Fibroblast of skin of back (primary cell): ENCODE measurements at regions not wholly inside any gene's neighbourhood (a gene's known extent, or its start where the extent isn't known, plus 50 kb on each side); places are given as distances from the start of the nearest gene placed in this dataset.

Source experiments
- DNase-seq: peaks from one replicate; pipeline ENCODE4 v3.0.0-alpha.2; 2013

GRCh38 chr4:41859087-41859486 lies 76.1 kb upstream of the TMEM33 start:
- DNase-seq = no peak

- no peak for DNase-seq
Observed at GRCh38 chr4:41857226-41857641, 78.0 kb upstream of the TMEM33 start.

GRCh38 chr4:41856797-41857196 lies 78.4 kb upstream of the TMEM33 start:
- DNase-seq = no peak

DNA sequence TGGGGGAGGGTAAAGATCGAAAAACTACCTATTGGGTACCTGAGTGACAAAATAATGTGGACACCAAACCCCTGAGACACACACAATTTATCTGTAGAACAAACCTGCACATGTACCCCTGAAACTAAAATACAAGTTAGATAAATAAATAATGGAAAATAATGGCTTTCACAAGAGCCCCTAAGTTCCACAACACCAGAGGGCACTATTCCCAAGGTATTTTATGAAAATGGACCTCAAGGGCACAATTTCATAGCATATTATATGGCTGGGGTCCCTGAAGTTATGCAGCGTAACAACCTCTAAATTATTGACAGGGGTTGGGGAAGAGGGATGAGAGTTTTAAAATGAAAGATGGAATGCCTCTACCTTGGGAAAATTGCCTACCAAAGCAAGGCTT lies 81.3 kb upstream of the TMEM33 start:
- no peak for DNase-seq

- DNase-seq = no peak
Observed at GRCh38 chr4:41852229-41852628, 83.0 kb upstream of the TMEM33 start.

DNA sequence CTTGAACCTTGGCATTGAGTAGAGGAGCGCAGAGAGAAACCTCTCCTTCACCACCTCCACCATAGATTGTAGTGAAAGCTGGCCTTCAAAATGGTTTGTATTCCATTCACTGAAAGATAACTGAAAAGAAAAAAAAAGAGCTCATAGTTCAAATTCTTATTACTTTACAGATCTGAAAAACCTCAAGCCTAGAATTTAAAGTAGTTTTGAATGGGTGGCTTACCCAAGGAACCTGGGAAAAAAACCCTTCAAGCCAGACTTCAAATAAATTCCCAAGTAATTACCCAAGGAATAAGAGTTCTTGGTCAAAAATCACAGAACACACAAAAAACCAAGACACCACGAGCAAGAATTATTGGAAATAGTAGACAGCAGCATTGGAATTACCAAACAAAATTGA lies 83.6 kb upstream of the TMEM33 start:
- no peak for DNase-seq

DNA sequence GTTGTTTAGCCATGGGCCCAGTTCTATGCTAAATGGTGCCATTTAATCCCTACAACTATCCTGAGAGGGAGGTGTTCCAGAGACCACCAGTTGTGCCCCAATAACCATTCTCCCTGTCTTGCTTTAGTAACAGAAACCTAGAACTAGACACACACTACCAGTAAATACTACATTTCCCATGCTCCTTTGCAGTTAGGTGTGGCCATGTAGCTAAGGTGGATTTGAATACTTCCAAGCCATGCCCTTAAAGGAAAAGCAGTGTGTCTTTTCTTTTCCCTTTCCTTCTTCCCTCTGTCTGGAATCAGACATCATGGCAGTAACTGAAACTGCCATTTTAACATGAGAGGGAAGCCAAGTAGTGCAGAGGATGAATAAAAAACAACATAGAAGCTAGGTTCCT lies 90.9 kb upstream of the TMEM33 start:
- no peak for DNase-seq

DNA sequence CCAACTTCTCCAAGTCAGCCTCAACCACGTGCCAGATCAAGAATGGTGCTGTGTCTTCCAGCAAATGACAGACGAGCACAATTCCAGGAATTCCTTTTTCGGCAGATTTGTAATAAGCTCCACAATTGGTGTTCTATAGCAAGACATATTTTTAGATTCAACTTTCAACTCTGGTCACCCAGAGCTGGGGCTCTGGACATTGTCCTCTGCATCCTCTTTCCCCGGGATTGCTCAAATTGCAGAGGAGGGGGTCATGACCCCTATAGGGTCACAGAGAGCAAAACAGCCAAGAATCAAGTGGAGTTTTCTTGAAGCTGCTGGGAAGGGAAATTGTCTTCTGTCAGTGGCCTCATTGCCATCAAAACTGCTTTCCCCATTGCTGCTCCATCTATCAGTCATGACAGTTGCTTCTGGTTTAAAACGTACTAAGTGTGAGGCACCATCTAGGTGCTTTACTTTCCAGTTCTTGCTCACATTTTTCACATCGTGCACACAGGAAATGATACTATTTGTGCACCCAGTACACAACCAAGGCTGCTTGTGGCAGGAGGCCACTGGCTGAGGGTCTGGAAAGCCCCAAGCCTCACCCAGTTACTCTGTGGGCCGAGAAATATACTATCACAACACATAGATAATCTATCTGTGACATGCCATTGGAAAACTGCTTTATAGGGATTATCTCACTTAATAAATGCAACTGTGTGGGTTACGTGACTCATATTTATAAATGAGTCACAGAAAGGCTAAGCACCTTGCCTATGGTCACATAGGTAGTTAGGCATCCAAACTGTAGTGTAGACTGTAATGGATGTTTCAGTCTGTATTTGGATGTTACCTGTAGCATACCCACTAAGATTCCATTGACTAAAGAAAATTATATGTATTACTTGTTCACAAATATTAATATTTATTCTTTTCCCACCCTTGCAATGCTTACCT lies 91.7 kb upstream of the PHOX2B start:
- no peak for DNase-seq

- no peak for DNase-seq
Observed at GRCh38 chr4:41838590-41838989, 90.1 kb upstream of the PHOX2B start.

DNA sequence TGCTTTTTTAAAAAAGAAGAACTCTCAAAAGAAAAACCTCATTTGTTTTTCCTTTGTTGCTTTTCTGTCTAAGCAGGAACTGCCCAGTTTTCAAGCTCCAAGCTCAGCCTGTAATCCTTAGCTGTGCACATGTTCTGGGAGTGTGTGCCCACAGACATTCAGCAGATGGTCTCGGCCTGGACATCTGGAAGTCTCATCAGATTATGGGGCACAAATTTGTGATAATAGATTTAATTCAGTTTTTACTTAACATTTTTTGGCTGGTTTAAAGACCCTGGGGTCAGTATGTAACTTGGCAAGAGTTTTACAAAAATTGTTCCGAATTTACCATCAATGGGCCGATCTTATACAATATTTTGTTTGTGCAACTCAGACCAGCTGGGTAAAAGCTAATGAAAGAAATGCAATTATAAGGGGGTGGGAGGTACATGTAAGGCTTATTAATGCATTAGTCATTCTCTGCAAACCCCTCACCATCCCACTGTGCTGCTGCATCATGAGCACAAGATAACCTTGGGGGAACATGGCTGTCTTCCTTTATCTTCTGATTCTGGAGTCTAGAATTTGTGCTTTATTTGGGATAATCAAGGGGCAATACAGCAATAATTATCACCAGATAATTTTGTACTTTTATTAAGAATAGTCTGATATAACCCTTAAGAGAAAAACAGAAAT lies 86.9 kb upstream of the PHOX2B start:
- no peak for DNase-seq

DNA sequence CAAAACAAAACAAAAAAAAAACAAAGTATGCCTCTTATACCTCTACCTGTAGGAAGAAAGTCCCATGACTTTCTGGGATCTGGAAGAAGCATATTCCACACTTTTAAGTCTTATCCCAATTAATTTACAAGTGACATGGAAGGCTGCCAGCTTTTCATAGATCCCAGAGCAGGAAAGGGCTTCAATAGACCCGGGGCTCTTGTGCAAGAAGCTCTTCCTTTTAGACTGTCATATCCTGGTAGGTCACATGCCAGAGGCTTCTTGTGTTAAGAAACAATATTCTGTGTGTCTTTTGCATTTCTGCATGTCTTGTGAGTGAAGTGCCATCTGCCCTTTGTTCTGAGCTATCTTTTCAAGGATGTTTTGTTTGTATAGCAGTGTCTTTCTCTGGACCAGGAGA lies 84.4 kb upstream of the PHOX2B start:
- no peak for DNase-seq

GRCh38 chr4:41822325-41822724 lies 73.8 kb upstream of the PHOX2B start:
- DNase-seq = no peak

GRCh38 chr4:41820473-41820872 lies 71.9 kb upstream of the PHOX2B start:
- DNase-seq = no peak

DNA sequence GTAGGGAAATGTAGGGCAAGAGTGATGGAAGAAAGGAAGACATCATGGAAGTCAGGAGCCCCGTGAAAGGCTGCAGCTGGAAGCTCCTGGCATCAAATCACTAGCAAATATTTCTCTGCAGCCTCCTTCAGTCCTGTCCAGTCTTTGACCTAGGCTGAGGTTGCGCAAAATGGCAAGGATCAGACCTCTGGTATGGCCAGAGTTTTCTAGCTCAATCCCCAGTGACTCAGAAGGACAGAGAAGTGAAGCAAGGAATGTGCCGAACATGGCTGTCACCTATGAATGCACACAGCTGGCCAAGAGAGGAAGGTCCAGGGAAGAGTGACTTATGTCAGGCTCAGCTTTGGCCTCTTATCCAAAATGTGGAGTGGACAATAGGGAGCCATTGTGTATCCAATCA lies 71.1 kb upstream of the PHOX2B start:
- no peak for DNase-seq

GRCh38 chr4:41815473-41815872 lies 66.9 kb upstream of the PHOX2B start:
- DNase-seq = no peak

GRCh38 chr4:41814565-41814964 lies 66.0 kb upstream of the PHOX2B start:
- DNase-seq = peak; percentile 7

DNA sequence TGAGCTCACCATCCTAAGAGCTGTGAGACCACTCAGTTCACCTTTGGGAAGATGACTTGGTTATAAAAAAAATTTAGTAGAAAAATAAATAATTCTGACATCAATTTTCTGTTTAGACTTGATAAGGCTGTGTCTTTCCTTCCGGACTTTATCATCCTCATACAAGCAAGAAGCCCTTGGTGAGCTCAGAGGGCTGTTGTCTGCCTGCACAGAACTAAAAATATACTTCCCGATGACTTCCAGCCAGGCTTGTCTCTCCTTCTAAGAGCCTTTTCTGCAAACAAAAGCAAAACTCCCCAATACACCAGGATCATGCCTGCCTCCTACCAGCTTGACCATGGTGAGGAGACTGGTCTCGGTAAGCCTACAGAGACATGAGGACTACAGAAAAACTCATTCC lies 58.3 kb upstream of the PHOX2B start:
- DNase-seq = no peak

DNA sequence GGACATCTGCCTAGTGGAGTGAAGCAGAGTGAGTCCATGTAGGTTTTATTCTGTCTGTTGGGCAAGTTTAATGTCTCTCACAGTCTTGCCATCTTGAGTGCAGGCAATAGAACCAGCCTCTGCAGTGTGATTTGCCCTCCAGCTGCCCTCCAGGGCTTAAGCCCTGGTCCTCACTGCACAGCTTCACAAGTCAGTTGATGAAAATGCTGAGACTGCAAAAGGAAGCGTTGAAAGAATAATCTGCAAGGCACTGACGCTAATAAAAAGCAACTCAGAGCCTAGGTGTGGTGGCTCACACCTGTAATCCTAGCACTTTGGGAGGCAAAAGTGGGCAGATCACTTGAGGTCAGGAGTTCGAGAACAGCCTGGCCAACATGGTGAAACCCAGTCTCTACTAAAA lies 54.1 kb upstream of the PHOX2B start:
- DNase-seq = no peak

DNA sequence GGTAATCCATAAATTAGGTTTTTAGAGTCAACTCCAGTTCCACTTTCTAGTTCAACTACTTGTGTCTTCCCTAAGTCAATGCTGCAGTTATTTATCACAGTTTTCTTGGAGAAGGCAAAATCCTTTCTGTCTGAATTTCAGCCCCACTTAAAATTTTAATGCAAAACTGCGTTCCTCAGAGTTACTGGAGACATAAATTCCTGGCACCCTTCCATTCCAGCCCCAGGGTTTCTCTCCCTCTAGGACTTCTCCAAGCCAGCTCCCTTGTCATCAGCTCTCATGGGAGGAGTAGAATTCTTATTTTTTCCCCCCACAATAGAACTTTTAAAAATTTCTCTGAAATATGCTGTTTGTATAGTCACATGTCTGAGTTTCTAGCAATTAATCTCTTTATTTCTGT lies 50.6 kb upstream of the PHOX2B start:
- DNase-seq = no peak
